ENCODE measurements at regions not wholly inside any gene's neighbourhood (a gene's known extent, or its start where the extent isn't known, plus 50 kb on each side); places are given as distances from the start of the nearest gene placed in this dataset.

DNA sequence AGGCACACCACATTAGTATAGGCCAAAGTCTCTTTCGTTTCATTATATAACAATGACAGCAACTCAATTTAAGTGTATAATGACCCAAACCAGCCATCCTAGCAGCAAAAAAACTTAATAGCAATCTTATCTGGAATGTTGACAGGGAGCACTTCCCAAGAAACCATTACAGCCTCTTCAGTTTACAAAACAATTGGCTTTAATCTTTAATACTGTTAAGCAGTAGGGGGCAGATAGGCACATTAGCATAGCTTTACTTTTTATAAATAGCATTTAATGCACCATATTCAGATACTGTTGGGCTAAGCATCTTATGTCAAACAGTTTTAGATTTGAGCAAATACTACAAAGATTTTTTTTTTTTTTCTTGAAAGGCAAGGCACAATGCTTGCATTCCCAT lies 193.3 kb upstream of the MAP3K7 start:
- DNase-seq (no peak), ATAC-seq (no peak)
- intact Hi-C loops (cut with micrococcal nuclease) = no loop called here
- no peak for TF ChIP-seq EZH2 (IDR thresholded peaks at IDR 0.05; ENCODE audit: low read length, unreplicated experiment)
- TF ChIP-seq CTCF (conservative IDR thresholded peaks at IDR 0.05; ENCODE audit: low read depth, low read length) = no peak; the same call in 1 of the 2 replicates
- no peak for TF ChIP-seq EZH2phosphoT487 (IDR thresholded peaks at IDR 0.05; ENCODE audit: borderline replicate concordance, low read length)
- Histone ChIP-seq H3F3A (ENCODE audit: low read length, unreplicated experiment) (no peaks in the 10 kb centered on the region), H3K4me1 (ENCODE audit: insufficient read depth, low read length) (no peaks in the 10 kb centered on the region), H2AFZ (ENCODE audit: low read length) (no peak overlapping the region), H3K9ac (ENCODE audit: low read length) (no peak overlapping the region), H3K36me3 (ENCODE audit: low read depth, low read length) (no peaks in the 10 kb centered on the region), H3K79me2 (ENCODE audit: low read length) (no peaks in the 10 kb centered on the region), H3K4me3 (ENCODE audit: low read length) (no peak overlapping the region), H3K27me3 (ENCODE audit: low read length) (peaks cover 61% of the 10 kb centered on the region), H4K20me1 (ENCODE audit: low read length) (no peaks in the 10 kb centered on the region), H3K9me3 (ENCODE audit: low read length) (no peaks in the 10 kb centered on the region), H3K4me2 (ENCODE audit: low read length) (no peak overlapping the region), H3K9me2 (replicated peaks; ENCODE audit: low read length) (no peaks in the 10 kb centered on the region), H3K27ac (ENCODE audit: low read length) (no peak overlapping the region)
- no TSS peak for BruUV-seq (replicated peaks)
- CTCF ChIA-PET = no interaction called here
- POLR2A ChIA-PET (ENCODE audit: unreplicated experiment) = no interaction called here

GRCh38 chr6:90778417-90779203 lies 191.7 kb upstream of the MAP3K7 start:
- POLR2A ChIA-PET (ENCODE audit: unreplicated experiment) = no interaction called here

More at GRCh38 chr6:90778417-90779203, 191.7 kb upstream of the MAP3K7 start:
- TF ChIP-seq EZH2phosphoT487 (IDR thresholded peaks at IDR 0.05; ENCODE audit: borderline replicate concordance, low read length) (no peak), EZH2 (IDR thresholded peaks at IDR 0.05; ENCODE audit: low read length, unreplicated experiment) (no peak), CTCF (conservative IDR thresholded peaks at IDR 0.05; ENCODE audit: low read depth, low read length) (no peak)
- H3K9me3 ChIP-seq (ENCODE audit: low read length) = no peaks in the 10 kb centered on the region
- no peak overlapping the region for H3K27ac ChIP-seq (ENCODE audit: low read length)
- no peak overlapping the region for H3K4me2 ChIP-seq (ENCODE audit: low read length)
- no peaks in the 10 kb centered on the region for H3K4me1 ChIP-seq (ENCODE audit: insufficient read depth, low read length)
- ATAC-seq (no peak), DNase-seq (no peak)
- H3K9me2 ChIP-seq (replicated peaks; ENCODE audit: low read length) = no peaks in the 10 kb centered on the region
- H2AFZ ChIP-seq (ENCODE audit: low read length) = no peak overlapping the region
- BruUV-seq (replicated peaks) = no TSS peak
- H3K79me2 ChIP-seq (ENCODE audit: low read length) = no peaks in the 10 kb centered on the region
- H3F3A ChIP-seq (ENCODE audit: low read length, unreplicated experiment) = no peaks in the 10 kb centered on the region
- peaks cover 56% of the 10 kb centered on the region for H3K27me3 ChIP-seq (ENCODE audit: low read length)
- H4K20me1 ChIP-seq (ENCODE audit: low read length) = no peaks in the 10 kb centered on the region
- CTCF ChIA-PET = no interaction called here
- H3K4me3 ChIP-seq (ENCODE audit: low read length) = no peak overlapping the region
- H3K9ac ChIP-seq (ENCODE audit: low read length) = no peak overlapping the region
- intact Hi-C loops (cut with micrococcal nuclease) = no loop called here
- H3K36me3 ChIP-seq (ENCODE audit: low read depth, low read length) = no peaks in the 10 kb centered on the region

All from PC-3 (cell line).